Spleen (tissue), 7 donors: ENCODE measurements at regions not wholly inside any gene's neighbourhood (a gene's known extent, or its start where the extent isn't known, plus 50 kb on each side); places are given as distances from the start of the nearest gene placed in this dataset.

Experiments used
- POLR2AphosphoS5 ChIP-seq, 3 donors: sonication (generic); formaldehyde crosslinking; IDR thresholded peaks; one replicate each; pipeline ENCODE4 v1.5.1; 2017; ENCODE audit warnings: antibody characterized with exemption in 3 of 3
- TF ChIP-seq, protein P1 (sequence below), 11 experiments: fragments of 200-600 bp in 7 of 11; fragments of 450-650 bp in 4 of 11; sonication (generic) in 4 of 11; IDR thresholded peaks in 8 of 11; conservative IDR thresholded peaks in 3 of 11; 1 replicate in 7 of 11; 2 replicates in 4 of 11; pipeline versions ENCODE4 v1.4.0 to v1.8.0; 2016 to 2021; ENCODE audit warnings: antibody characterized with exemption in 11 of 11, inconsistent platforms in 4 of 11, mild to moderate bottlenecking in 1 of 11
- donor health status: DM: no; HTN: no; CAD: no; lungs with moderate emphysema.
- donor health status: DM: no; HTN: no; CAD: no.
- donor health status: DM: no; HTN: no; CAD: no.

DNA sequence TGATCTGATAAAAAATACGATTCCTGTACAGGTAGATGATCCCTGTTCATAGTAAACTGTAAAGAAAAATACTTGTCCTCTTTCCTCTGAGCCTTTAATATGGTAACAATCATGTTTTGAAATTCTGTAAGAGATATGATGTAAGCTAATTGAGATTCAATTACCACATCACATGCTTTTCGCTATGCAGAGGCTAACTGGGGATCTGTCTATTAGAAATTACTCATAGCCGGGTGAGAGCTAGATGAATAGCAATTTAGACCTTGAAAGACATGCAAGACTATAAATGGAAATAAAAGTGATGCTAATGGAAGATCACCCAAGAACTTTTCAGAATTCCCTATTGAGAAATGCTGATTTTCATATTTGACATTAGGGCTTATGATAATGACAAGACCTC lies 579.9 kb upstream of the ZNF717 start:
- TF ChIP-seq POLR2AphosphoS5 (IDR thresholded peaks at IDR 0.05) = no peak
- TF ChIP-seq, protein P1, sequence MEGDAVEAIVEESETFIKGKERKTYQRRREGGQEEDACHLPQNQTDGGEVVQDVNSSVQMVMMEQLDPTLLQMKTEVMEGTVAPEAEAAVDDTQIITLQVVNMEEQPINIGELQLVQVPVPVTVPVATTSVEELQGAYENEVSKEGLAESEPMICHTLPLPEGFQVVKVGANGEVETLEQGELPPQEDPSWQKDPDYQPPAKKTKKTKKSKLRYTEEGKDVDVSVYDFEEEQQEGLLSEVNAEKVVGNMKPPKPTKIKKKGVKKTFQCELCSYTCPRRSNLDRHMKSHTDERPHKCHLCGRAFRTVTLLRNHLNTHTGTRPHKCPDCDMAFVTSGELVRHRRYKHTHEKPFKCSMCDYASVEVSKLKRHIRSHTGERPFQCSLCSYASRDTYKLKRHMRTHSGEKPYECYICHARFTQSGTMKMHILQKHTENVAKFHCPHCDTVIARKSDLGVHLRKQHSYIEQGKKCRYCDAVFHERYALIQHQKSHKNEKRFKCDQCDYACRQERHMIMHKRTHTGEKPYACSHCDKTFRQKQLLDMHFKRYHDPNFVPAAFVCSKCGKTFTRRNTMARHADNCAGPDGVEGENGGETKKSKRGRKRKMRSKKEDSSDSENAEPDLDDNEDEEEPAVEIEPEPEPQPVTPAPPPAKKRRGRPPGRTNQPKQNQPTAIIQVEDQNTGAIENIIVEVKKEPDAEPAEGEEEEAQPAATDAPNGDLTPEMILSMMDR (IDR thresholded peaks at IDR 0.05 in 8 of 11, conservative IDR thresholded peaks at IDR 0.05 in 3 of 11) = no peak
